K562 (cell line): ENCODE measurements at regions not wholly inside any gene's neighbourhood (a gene's known extent, or its start where the extent isn't known, plus 50 kb on each side); places are given as distances from the start of the nearest gene placed in this dataset.

Source experiments
- ATAC-seq: fragments of 200-7000 bp; cut with Tn5 transposase; 3 replicates; pipeline ENCODE4 v1.9.1; 2020; ENCODE audit warnings: moderate library complexity
- BruUV-seq: library from RNA; stranded (reverse); fragments of 400-500 nt; replicated peaks from 2 replicates; lab custom pipeline; 2021; lab: Mats Ljungman, UMichigan
- CTCF ChIA-PET: fragments of 300-600 bp; formaldehyde crosslinking; extraction: SDS; loops from one replicate; lab custom pipeline; 2021; ENCODE audit warnings: low intra/inter-chr PET ratio; lab: Yijun Ruan, JAX
- POLR2A ChIA-PET: fragments of 300-600, 350-650 bp; sonication (Branson Sonifier 250); formaldehyde crosslinking; extraction: SDS; loops from one replicate; lab custom pipeline; 2021; ENCODE audit warnings: antibody characterized with exemption, inconsistent platforms; lab: Yijun Ruan, JAX
- DNase-seq, 4 experiments: peaks; one replicate each; pipeline versions ENCODE4 v3.0.0 to v3.0.0-alpha.2; 2011 to 2018; ENCODE audit warnings: low spot score in 3 of 4, mixed read lengths in 3 of 4; ENCODE audit errors: extremely low read depth in 1 of 4
- FAIRE-seq: peaks from 2 replicates; lab custom pipeline; 2011; peaks lifted over from hg19 to GRCh38; lab: Jason Lieb, UNC
- H2AFZ ChIP-seq: 2 replicates; pipeline ENCODE4 v1.6.0; 2011; ENCODE audit warnings: low read depth, low read length, control low read depth, inconsistent platforms
- H3K27ac ChIP-seq: fragments of 200-600 bp; 3 replicates; pipeline ENCODE4 v1.8.0; 2011; ENCODE audit warnings: low read depth, mild to moderate bottlenecking, control low read depth, inconsistent platforms, low read length, moderate library complexity, mixed read lengths; ENCODE audit errors: extremely low read depth
- H3K27me3 ChIP-seq, 2 experiments: fragments of 300-600 bp in 1 of 2; 2 replicates in 1 of 2; 3 replicates in 1 of 2; pipeline versions ENCODE4 v1.6.0 to v1.8.0; 2011; ENCODE audit warnings: inconsistent platforms in 2 of 2, low read length in 2 of 2, mild to moderate bottlenecking in 1 of 2, mixed read lengths in 1 of 2, moderate library complexity in 1 of 2; ENCODE audit not compliant: control insufficient read depth in 2 of 2, insufficient read depth in 2 of 2
- H3K36me3 ChIP-seq: fragments of 300-600 bp; 3 replicates; pipeline ENCODE4 v1.8.0; 2011; ENCODE audit warnings: mild to moderate bottlenecking, low read length, inconsistent platforms; ENCODE audit not compliant: control insufficient read depth, insufficient read depth
- H3K4me1 ChIP-seq, 2 experiments: fragments of 200-600 bp in 1 of 2; replicated peaks in 1 of 2; 2 replicates in 1 of 2; 3 replicates in 1 of 2; pipeline versions ENCODE4 v1.5.1 to v1.8.0; 2011; ENCODE audit warnings: inconsistent platforms in 2 of 2, low read length in 2 of 2, mild to moderate bottlenecking in 1 of 2, mixed read lengths in 1 of 2, moderate library complexity in 1 of 2; ENCODE audit not compliant: control insufficient read depth in 2 of 2, insufficient read depth in 2 of 2
- H3K4me2 ChIP-seq: 2 replicates; pipeline ENCODE4 v1.6.1; 2011; ENCODE audit warnings: low read length, control low read depth, inconsistent platforms, mixed read lengths; ENCODE audit not compliant: insufficient read depth
- H3K4me3 ChIP-seq: fragments of 200-600 bp; sonication (generic), shearing (Covaris generic); 2 replicates; pipeline ENCODE4 v1.5.1; 2016; ENCODE audit warnings: control low read depth, inconsistent platforms
- H3K79me2 ChIP-seq: fragments of 200-600 bp; 3 replicates; pipeline ENCODE4 v1.8.0; 2011; ENCODE audit warnings: low read length, inconsistent platforms; ENCODE audit not compliant: control insufficient read depth, insufficient read depth
- H3K9ac ChIP-seq, 2 experiments: 2 replicates each; pipeline versions ENCODE4 v1.6.0 to v1.6.1; 2011; ENCODE audit warnings: low read depth in 2 of 2, low read length in 2 of 2, control low read depth in 1 of 2, inconsistent platforms in 1 of 2, mild to moderate bottlenecking in 1 of 2, mixed read lengths in 1 of 2; ENCODE audit not compliant: insufficient read depth in 1 of 2
- H3K9me1 ChIP-seq: one replicate; pipeline ENCODE4 v1.6.0; 2011; ENCODE audit warnings: inconsistent platforms, mild to moderate bottlenecking, low read length, moderate library complexity; ENCODE audit not compliant: control insufficient read depth, insufficient read depth
- H3K9me3 ChIP-seq: replicated peaks from 2 replicates; pipeline ENCODE4 v1.5.1; 2011; ENCODE audit warnings: low read depth, low read length, inconsistent platforms; ENCODE audit not compliant: control insufficient read depth, insufficient read depth
- H4K20me1 ChIP-seq: replicated peaks from 2 replicates; pipeline ENCODE4 v1.6.1; 2011; ENCODE audit warnings: low read length, inconsistent platforms, mixed read lengths; ENCODE audit not compliant: control insufficient read depth, insufficient read depth
- AFF4 ChIP-seq: sonication (generic); formaldehyde crosslinking; IDR thresholded peaks from 2 replicates; pipeline ENCODE4 v1.8.0; 2023; ENCODE audit warnings: mild to moderate bottlenecking, missing genetic modification reagents
- GATA2 ChIP-seq: sonication (generic); formaldehyde crosslinking; IDR thresholded peaks from 2 replicates; pipeline ENCODE4 v1.4.0; 2020; ENCODE audit warnings: mild to moderate bottlenecking, missing genetic modification reagents
- MTA2 ChIP-seq: fragments of 450-650 bp; IDR thresholded peaks from 2 replicates; pipeline ENCODE4 v1.6.1; 2016; ENCODE audit warnings: low read depth
- WGBS: fragments of 100-300 bp; shearing (Covaris generic); methylation state at CpG from one replicate; pipeline ENCODE4 v1.1.6; 2016; ENCODE audit warnings: low coverage, mixed read lengths; ENCODE audit not compliant: insufficient coverage; ENCODE audit errors: missing lambda C conversion rate; 5-methylcytosine and 5-hydroxymethylcytosine counted together
- in situ Hi-C: fragments of 300-500 bp; cut with MboI; formaldehyde crosslinking; loops from 4 replicates; pipeline ENCODE4 v1.15.0; 2018; ENCODE audit warnings: inconsistent platforms, mixed read lengths
- intact Hi-C: fragments of 100-400 bp; cut with micrococcal nuclease; formaldehyde crosslinking; loops from 2 replicates; pipeline ENCODE4 v1.14.2; 2022

DNA sequence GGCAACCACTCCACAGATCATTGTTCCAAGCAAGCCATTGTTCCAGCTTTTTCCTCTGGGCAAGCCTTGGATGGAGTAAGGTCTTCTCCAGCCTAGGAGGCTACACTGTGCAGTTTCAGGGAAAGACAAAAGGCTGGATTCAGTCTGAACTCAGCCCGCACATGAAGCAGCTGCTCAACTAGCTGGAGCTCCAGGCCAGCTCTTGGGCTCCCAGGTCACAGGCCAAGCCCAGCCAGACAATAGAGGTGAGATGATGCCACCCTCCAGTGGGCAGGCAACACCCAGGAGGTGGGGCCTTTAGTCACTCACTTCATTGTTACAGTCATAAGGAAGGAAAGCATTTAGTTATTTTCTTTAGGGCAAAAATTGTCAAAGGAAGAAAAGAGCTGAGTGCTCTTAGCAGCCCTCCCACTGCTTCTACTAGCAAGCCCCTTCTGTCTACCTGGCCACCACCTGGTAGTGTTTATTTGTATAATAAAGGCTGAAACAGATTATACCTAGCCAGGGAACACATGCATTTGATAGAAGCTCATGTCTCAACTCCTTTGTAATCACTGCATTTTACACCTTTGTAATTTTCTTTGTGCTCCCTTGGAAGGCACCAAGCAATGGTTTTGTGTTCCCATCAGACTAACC, 253.4 kb downstream of the WDR11 start:
- FAIRE-seq = no peak
- TF ChIP-seq GATA2 (CRISPR knock-in tag) = no peak
- no peak for TF ChIP-seq AFF4 (CRISPR knock-in tag)
- no peak for TF ChIP-seq MTA2
- H3K79me2 ChIP-seq = no peaks in the 10 kb centered on the region
- WGBS = no CpG with 5 or more reads among the region's 1 CpG
- H3K27ac ChIP-seq = no peak overlapping the region
- no peak for ATAC-seq
- DNase-seq = no peak
- no peak overlapping the region for H3K9ac ChIP-seq
- no peaks in the 10 kb centered on the region for H3K9me3 ChIP-seq
- H4K20me1 ChIP-seq = no peaks in the 10 kb centered on the region
- H3K4me3 ChIP-seq = no peak overlapping the region
- intact Hi-C loops = no loop called here
- no peak overlapping the region for H3K4me2 ChIP-seq
- in situ Hi-C loops = no loop called here
- H3K27me3 ChIP-seq = no peaks in the 10 kb centered on the region
- no TSS peak for BruUV-seq
- ChIA-PET CTCF (no interaction called here), POLR2A (no interaction called here)
- H3K9me1 ChIP-seq = no peaks in the 10 kb centered on the region
- no peaks in the 10 kb centered on the region for H3K36me3 ChIP-seq
- H2AFZ ChIP-seq = no peak overlapping the region
- H3K4me1 ChIP-seq = no peaks in the 10 kb centered on the region
